OCI-LY7 (cell line): ENCODE measurements at regions not wholly inside any gene's neighbourhood (a gene's known extent, or its start where the extent isn't known, plus 50 kb on each side); places are given as distances from the start of the nearest gene placed in this dataset.

Source experiments
- EZH2phosphoT487 ChIP-seq: fragments of 200-600 bp; sonication (generic); IDR thresholded peaks from 2 replicates; pipeline ENCODE4 v1.6.1; 2018; ENCODE audit warnings: low read depth, borderline replicate concordance, mild to moderate bottlenecking, mixed run types, antibody characterized with exemption, low read length, moderate library complexity, mixed read lengths
- TF ChIP-seq, protein P1 (sequence below): fragments of 200-600 bp; sonication (generic); conservative IDR thresholded peaks from 2 replicates; pipeline ENCODE4 v1.5.1; 2014; ENCODE audit warnings: mild to moderate bottlenecking, antibody characterized with exemption, low read length, moderate library complexity, mixed read lengths

DNA sequence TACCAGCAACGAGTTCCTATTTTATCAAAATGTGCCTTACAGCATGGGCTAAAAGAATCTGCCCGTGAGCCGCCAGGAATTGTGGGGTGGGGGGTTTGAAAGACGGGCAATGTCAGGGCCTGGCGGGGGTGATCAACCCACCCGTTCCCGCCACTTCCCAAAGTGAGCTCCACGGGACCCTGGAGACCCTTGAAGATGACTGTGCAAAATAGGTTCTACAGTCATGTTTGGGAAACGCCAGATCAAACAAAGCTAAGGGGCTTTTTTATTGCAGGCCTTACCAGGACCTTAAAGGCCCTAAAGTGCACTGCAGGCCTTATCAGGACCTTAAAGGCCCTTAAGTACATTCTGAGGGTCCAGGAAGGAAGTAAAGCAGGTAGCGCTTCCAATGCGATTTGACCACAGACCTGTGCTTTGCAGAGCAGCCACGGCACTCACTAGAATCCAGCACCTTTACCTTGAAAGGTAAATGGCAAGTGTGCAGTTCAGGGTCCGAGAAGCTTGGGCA lies 404.1 kb downstream of the SHANK2 start:
- TF ChIP-seq, protein P1, sequence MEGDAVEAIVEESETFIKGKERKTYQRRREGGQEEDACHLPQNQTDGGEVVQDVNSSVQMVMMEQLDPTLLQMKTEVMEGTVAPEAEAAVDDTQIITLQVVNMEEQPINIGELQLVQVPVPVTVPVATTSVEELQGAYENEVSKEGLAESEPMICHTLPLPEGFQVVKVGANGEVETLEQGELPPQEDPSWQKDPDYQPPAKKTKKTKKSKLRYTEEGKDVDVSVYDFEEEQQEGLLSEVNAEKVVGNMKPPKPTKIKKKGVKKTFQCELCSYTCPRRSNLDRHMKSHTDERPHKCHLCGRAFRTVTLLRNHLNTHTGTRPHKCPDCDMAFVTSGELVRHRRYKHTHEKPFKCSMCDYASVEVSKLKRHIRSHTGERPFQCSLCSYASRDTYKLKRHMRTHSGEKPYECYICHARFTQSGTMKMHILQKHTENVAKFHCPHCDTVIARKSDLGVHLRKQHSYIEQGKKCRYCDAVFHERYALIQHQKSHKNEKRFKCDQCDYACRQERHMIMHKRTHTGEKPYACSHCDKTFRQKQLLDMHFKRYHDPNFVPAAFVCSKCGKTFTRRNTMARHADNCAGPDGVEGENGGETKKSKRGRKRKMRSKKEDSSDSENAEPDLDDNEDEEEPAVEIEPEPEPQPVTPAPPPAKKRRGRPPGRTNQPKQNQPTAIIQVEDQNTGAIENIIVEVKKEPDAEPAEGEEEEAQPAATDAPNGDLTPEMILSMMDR = no peak
- no peak for TF ChIP-seq EZH2phosphoT487
